ENCODE measurements at regions not wholly inside any gene's neighbourhood (a gene's known extent, or its start where the extent isn't known, plus 50 kb on each side); places are given as distances from the start of the nearest gene placed in this dataset.

DNA sequence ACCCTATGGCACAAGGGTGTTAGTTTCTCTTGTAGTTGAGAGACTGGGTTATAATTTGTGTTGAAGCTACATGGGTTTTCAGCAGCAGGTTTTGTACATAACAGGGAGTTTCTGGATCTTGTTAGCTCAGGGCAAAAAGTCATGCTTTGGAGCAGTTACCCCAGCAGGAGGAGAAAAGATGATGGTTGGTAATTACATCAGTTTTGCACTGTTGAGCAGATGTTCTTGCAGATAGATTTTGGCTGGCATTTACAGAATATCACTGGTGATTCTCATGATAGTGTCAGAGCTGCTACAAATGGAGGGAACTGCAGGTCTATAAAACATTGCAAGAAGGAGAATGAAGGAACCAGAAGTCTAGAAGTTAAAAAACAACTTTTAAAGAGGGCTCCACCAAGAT, 215.2 kb upstream of the ATP5MC3 start:
- no peak overlapping the region for H3K27ac Mint-ChIP-seq (ENCODE audit: unreplicated experiment)
- H3K4me3 Mint-ChIP-seq (ENCODE audit: low read depth, unreplicated experiment): no peak overlapping the region
- no TSS peak for BruUV-seq (replicated peaks)
- peaks cover 34% of the 10 kb centered on the region for H3K4me1 Mint-ChIP-seq (ENCODE audit: low read depth, unreplicated experiment)
- H3K9me3 Mint-ChIP-seq (ENCODE audit: low read depth, unreplicated experiment): no peaks in the 10 kb centered on the region
- intact Hi-C loops (cut with micrococcal nuclease; ENCODE audit: unreplicated experiment): no loop called here
- TF ChIP-seq CTCF (IDR thresholded peaks at IDR 0.05; ENCODE audit: unreplicated experiment): no peak
- no peak for DNase-seq
- CTCF ChIA-PET: no interaction called here
- no peaks in the 10 kb centered on the region for H3K27me3 Mint-ChIP-seq (ENCODE audit: unreplicated experiment)
- peaks cover 8% of the 10 kb centered on the region for H3K36me3 Mint-ChIP-seq (ENCODE audit: insufficient read depth, unreplicated experiment)

- CTCF ChIA-PET: interaction anchor here (0.6 kb wide), 1 partner anchor 35 kb away, joined by 4 read pairs; no protein-coding TSS in a partner anchor
- no peak overlapping the region for H3K4me3 Mint-ChIP-seq (ENCODE audit: low read depth, unreplicated experiment)
- BruUV-seq (replicated peaks): no TSS peak
Observed at GRCh38 chr2:175393851-175394250, 212.3 kb upstream of the ATP5MC3 start.

DNA sequence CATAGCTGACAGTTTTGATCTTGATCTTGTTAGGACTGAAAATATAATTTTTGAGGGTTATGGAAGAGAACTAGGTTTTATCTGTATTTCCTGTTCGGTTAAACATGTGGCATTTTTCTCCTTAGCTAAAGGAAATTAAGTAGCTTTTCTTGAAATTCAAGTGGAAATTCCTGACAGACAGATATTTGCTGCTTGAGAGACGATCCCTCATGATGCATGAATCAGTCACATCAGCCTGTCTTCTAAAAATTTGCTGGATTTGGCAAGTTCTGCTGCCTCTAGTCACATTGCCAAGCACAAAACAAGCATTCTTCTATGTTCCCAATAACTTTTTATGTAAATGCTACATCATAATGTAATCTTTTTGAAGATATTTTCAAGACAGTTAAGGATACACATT, 201.8 kb upstream of the ATP5MC3 start:
- no TSS peak for BruUV-seq (replicated peaks)
- CTCF ChIA-PET: interaction anchor here (0.7 kb wide), 1 partner anchor 9 kb away, joined by 3 read pairs; no protein-coding TSS in a partner anchor
- no peak overlapping the region for H3K27ac Mint-ChIP-seq (ENCODE audit: unreplicated experiment)
- no peak overlapping the region for H3K4me3 Mint-ChIP-seq (ENCODE audit: low read depth, unreplicated experiment)
- no peaks in the 10 kb centered on the region for H3K27me3 Mint-ChIP-seq (ENCODE audit: unreplicated experiment)
- H3K36me3 Mint-ChIP-seq (ENCODE audit: insufficient read depth, unreplicated experiment): no peaks in the 10 kb centered on the region
- DNase-seq: no peak
- no peak for TF ChIP-seq CTCF (IDR thresholded peaks at IDR 0.05; ENCODE audit: unreplicated experiment)
- H3K4me1 Mint-ChIP-seq (ENCODE audit: low read depth, unreplicated experiment): no peaks in the 10 kb centered on the region
- H3K9me3 Mint-ChIP-seq (ENCODE audit: low read depth, unreplicated experiment): peaks cover 11% of the 10 kb centered on the region
- intact Hi-C loops (cut with micrococcal nuclease; ENCODE audit: unreplicated experiment): no loop called here

More at GRCh38 chr2:175393851-175394250, 212.3 kb upstream of the ATP5MC3 start:
- DNase-seq: peak; percentile 45
- Mint-ChIP-seq H3K4me1 (ENCODE audit: low read depth, unreplicated experiment) (peaks cover 26% of the 10 kb centered on the region), H3K27me3 (ENCODE audit: unreplicated experiment) (no peaks in the 10 kb centered on the region), H3K27ac (ENCODE audit: unreplicated experiment) (no peak overlapping the region), H3K36me3 (ENCODE audit: insufficient read depth, unreplicated experiment) (peaks cover 3% of the 10 kb centered on the region), H3K9me3 (ENCODE audit: low read depth, unreplicated experiment) (no peaks in the 10 kb centered on the region)
- intact Hi-C loops (cut with micrococcal nuclease; ENCODE audit: unreplicated experiment): no loop called here
- TF ChIP-seq CTCF (IDR thresholded peaks at IDR 0.05; ENCODE audit: unreplicated experiment): no peak

DNA sequence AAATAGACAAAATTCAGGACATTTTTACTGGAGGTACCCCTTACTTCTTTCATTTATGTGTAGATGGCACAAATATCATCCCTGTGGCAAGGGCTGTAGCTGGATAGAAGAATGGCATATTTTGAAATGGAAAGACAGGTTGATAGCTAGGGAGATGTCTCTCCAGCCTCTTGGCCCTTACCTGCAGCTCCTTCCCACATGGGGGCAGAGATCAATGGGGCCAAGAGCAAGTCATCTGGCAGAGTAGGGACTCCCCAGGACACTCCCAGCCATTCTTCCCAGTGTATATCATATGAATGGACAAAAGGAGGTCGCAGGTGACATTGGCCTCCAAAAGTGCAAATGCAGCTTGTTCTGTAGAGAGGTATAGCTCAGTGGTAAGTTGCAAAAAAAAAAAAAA, 192.2 kb upstream of the ATP5MC3 start:
- Mint-ChIP-seq H3K4me3 (ENCODE audit: low read depth, unreplicated experiment) (peak overlapping the region; percentile 12), H3K9me3 (ENCODE audit: low read depth, unreplicated experiment) (no peaks in the 10 kb centered on the region), H3K4me1 (ENCODE audit: low read depth, unreplicated experiment) (peaks cover 29% of the 10 kb centered on the region), H3K27me3 (ENCODE audit: unreplicated experiment) (no peaks in the 10 kb centered on the region), H3K36me3 (ENCODE audit: insufficient read depth, unreplicated experiment) (no peaks in the 10 kb centered on the region), H3K27ac (ENCODE audit: unreplicated experiment) (peak overlapping the region; percentile 82)
- CTCF ChIA-PET: interaction anchor here (0.6 to 1.2 kb wide), 4 partner anchors 10 to 192 kb away, joined by 3 to 8 read pairs (median 5); no protein-coding TSS in a partner anchor
- BruUV-seq (replicated peaks): no TSS peak
- intact Hi-C loops (cut with micrococcal nuclease; ENCODE audit: unreplicated experiment): loop anchor here (5.0 kb wide), 1 partner anchor 44 kb away; no protein-coding TSS in a partner anchor
- DNase-seq: no peak
- no peak for TF ChIP-seq CTCF (IDR thresholded peaks at IDR 0.05; ENCODE audit: unreplicated experiment)
